Ishikawa (cell line): ENCODE measurements at regions not wholly inside any gene's neighbourhood (a gene's known extent, or its start where the extent isn't known, plus 50 kb on each side); places are given as distances from the start of the nearest gene placed in this dataset.

Experiments
- CEBPB ChIP-seq: IDR thresholded peaks from 2 replicates; pipeline ENCODE4 v1.6.1; 2012
- CREB1 ChIP-seq: IDR thresholded peaks from 2 replicates; pipeline ENCODE4 v1.6.1; 2012; ENCODE audit warnings: low read depth
- EGR1 ChIP-seq: IDR thresholded peaks from 2 replicates; pipeline ENCODE4 v1.6.1; 2012
- EP300 ChIP-seq: IDR thresholded peaks from 2 replicates; pipeline ENCODE4 v1.6.1; 2012; ENCODE audit warnings: borderline replicate concordance
- FOXM1 ChIP-seq: IDR thresholded peaks from 2 replicates; pipeline ENCODE4 v1.6.1; 2012; ENCODE audit warnings: low read depth, borderline replicate concordance
- MAX ChIP-seq: IDR thresholded peaks from 2 replicates; pipeline ENCODE4 v1.6.1; 2012
- NFIC ChIP-seq: IDR thresholded peaks from 2 replicates; pipeline ENCODE4 v1.6.1; 2012
- RAD21 ChIP-seq: IDR thresholded peaks from 2 replicates; pipeline ENCODE4 v1.6.1; 2012; ENCODE audit warnings: low read depth
- TAF1 ChIP-seq: IDR thresholded peaks from 2 replicates; pipeline ENCODE4 v1.6.1; 2012; ENCODE audit warnings: low read depth, mild to moderate bottlenecking
- TCF12 ChIP-seq: IDR thresholded peaks from 2 replicates; pipeline ENCODE4 v1.6.1; 2012; ENCODE audit warnings: low read depth
- TEAD4 ChIP-seq: IDR thresholded peaks from 2 replicates; pipeline ENCODE4 v1.6.1; 2012
- YY1 ChIP-seq: IDR thresholded peaks from 2 replicates; pipeline ENCODE4 v1.6.1; 2012; ENCODE audit warnings: low read depth
- ZBTB7A ChIP-seq: IDR thresholded peaks from 2 replicates; pipeline ENCODE4 v1.6.1; 2012; ENCODE audit warnings: low read depth
- TF ChIP-seq, protein P1 (sequence below): IDR thresholded peaks from 2 replicates; pipeline ENCODE4 v1.6.1; 2012
- TF ChIP-seq, protein P2 (sequence below): IDR thresholded peaks from 2 replicates; pipeline ENCODE4 v1.6.1; 2012; ENCODE audit warnings: low read depth, mild to moderate bottlenecking

DNA sequence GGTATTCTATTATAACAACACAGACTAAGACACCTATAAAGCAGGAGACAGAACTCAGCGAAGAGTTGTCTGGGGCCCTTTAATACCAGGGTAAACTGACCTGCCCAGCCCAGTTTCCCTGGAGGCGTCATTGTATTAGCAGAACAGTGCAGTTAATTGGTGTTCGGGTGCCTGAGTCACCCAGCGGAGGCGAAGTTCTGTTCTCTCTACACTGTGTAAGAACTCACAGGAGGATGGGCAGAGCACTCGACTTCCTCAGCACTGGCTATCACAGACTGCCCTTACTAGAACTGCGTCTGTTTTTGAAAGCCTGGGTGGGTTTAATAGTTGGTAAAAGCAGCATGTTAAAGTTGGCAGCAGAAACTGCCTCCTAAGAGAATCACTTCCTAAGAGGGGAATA is 106.5 kb upstream of the ATP8B1 start:
- TF ChIP-seq TAF1, result no peak
- no peak for TF ChIP-seq TEAD4
- no peak for TF ChIP-seq EGR1
- no peak for TF ChIP-seq EP300
- TF ChIP-seq ZBTB7A, result no peak
- no peak for TF ChIP-seq RAD21
- no peak for TF ChIP-seq NFIC
- no peak for TF ChIP-seq MAX
- TF ChIP-seq, protein P1, sequence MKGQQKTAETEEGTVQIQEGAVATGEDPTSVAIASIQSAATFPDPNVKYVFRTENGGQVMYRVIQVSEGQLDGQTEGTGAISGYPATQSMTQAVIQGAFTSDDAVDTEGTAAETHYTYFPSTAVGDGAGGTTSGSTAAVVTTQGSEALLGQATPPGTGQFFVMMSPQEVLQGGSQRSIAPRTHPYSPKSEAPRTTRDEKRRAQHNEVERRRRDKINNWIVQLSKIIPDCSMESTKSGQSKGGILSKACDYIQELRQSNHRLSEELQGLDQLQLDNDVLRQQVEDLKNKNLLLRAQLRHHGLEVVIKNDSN, result no peak
- TF ChIP-seq, protein P2, sequence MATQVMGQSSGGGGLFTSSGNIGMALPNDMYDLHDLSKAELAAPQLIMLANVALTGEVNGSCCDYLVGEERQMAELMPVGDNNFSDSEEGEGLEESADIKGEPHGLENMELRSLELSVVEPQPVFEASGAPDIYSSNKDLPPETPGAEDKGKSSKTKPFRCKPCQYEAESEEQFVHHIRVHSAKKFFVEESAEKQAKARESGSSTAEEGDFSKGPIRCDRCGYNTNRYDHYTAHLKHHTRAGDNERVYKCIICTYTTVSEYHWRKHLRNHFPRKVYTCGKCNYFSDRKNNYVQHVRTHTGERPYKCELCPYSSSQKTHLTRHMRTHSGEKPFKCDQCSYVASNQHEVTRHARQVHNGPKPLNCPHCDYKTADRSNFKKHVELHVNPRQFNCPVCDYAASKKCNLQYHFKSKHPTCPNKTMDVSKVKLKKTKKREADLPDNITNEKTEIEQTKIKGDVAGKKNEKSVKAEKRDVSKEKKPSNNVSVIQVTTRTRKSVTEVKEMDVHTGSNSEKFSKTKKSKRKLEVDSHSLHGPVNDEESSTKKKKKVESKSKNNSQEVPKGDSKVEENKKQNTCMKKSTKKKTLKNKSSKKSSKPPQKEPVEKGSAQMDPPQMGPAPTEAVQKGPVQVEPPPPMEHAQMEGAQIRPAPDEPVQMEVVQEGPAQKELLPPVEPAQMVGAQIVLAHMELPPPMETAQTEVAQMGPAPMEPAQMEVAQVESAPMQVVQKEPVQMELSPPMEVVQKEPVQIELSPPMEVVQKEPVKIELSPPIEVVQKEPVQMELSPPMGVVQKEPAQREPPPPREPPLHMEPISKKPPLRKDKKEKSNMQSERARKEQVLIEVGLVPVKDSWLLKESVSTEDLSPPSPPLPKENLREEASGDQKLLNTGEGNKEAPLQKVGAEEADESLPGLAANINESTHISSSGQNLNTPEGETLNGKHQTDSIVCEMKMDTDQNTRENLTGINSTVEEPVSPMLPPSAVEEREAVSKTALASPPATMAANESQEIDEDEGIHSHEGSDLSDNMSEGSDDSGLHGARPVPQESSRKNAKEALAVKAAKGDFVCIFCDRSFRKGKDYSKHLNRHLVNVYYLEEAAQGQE, result no peak
- TF ChIP-seq CEBPB, result no peak
- TF ChIP-seq CREB1, result no peak
- no peak for TF ChIP-seq TCF12
- TF ChIP-seq YY1, result no peak
- no peak for TF ChIP-seq FOXM1

DNA sequence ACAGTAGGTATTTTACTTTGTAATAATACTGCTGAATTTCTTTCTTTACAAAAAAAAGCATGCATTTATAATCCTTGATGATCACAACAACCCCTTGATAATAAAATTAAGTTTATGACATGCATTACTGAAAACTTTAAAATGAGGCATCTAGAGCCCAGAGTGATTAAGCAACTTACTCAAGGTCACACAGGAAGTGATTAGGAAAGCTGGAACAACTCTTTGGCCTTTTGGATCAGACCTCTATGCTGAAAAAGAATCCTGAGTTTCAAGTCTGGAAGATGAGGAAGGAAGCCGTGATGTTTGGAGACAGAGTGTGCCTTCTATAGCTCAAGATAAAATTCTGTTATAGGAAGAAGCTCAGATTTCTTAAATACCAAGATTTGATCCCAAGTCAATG is 105.0 kb upstream of the ATP8B1 start:
- TF ChIP-seq, protein P2, result no peak
- TF ChIP-seq TAF1 (no peak), YY1 (no peak), TCF12 (no peak), FOXM1 (no peak), CREB1 (no peak), TEAD4 (no peak), MAX (no peak), NFIC (no peak), EGR1 (no peak), CEBPB (no peak), EP300 (no peak)
- TF ChIP-seq, protein P1, result no peak

DNA sequence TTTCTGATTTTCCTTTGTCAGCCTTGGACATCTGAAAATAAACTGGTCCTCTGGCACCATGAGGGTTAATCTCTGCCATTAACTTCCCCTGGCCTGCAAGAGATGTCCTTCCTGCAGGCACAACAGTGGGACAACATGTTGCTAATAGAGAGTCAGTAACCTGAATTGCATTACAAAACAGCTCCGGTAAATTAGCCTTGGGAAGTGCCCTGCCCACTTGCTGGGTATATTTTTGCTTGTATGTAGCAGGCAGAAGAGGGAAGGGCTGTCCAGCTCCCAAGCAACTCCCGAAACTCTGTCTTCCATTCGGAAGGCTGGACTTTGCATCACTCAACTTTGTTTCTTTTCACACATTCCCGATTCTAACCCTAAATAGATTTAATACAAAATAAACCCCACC is 104.4 kb upstream of the ATP8B1 start:
- TF ChIP-seq EGR1, result no peak
- TF ChIP-seq TCF12, result no peak
- no peak for TF ChIP-seq TAF1
- TF ChIP-seq CEBPB, result no peak
- no peak for TF ChIP-seq MAX
- TF ChIP-seq RAD21, result no peak
- TF ChIP-seq, protein P1, result no peak
- no peak for TF ChIP-seq ZBTB7A
- TF ChIP-seq CREB1, result no peak
- no peak for TF ChIP-seq YY1
- no peak for TF ChIP-seq NFIC
- TF ChIP-seq EP300, result no peak
- TF ChIP-seq FOXM1, result no peak
- no peak for TF ChIP-seq TEAD4
- TF ChIP-seq, protein P2, result no peak

DNA sequence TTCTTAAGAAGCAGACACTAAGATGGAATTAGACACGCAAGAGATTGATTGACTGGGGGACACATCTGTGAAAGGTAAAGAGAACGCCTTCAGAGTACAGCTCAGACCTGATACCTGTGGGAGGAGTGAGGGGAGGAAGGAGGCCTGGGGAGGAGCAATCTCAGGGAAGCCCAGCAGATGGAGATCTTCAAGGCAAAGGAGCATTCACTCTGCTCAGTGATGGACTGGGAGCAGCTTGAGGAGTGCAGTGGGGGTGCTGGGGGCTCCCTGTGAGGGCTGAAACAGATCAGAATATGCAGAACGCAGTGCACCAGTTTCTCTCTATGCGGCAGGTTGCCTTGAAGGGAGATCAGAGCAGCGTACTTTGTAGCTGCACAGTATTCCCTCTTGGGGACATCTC is 103.7 kb upstream of the ATP8B1 start:
- no peak for TF ChIP-seq RAD21
- TF ChIP-seq CEBPB, result no peak
- TF ChIP-seq TAF1, result no peak
